GM23338 (cell line): ENCODE measurements at regions not wholly inside any gene's neighbourhood (a gene's known extent, or its start where the extent isn't known, plus 50 kb on each side); places are given as distances from the start of the nearest gene placed in this dataset.

Experiments
- ATAC-seq: fragments of 200-7000 bp; cut with Tn5 transposase; 3 replicates; pipeline ENCODE4 v1.9.1; 2020
- DNase-seq: peaks from one replicate; pipeline ENCODE4 v3.0.0-alpha.2; 2015; ENCODE audit warnings: low spot score
- H2AFZ ChIP-seq: fragments of 200-600 bp; sonication (generic); 2 replicates; pipeline ENCODE4 v1.8.0; 2016; ENCODE audit warnings: antibody characterized with exemption, mild to moderate bottlenecking, moderate library complexity
- H3F3A ChIP-seq: fragments of 200-600 bp; sonication (generic); replicated peaks from 2 replicates; pipeline ENCODE4 v1.8.0; 2017; ENCODE audit warnings: antibody characterized with exemption, mixed run types, low read depth
- H3K27ac ChIP-seq: fragments of 200-600 bp; sonication (generic); 2 replicates; pipeline ENCODE4 v1.6.1; 2016; ENCODE audit warnings: low read depth
- H3K27me3 ChIP-seq: fragments of 200-600 bp; sonication (generic); 2 replicates; pipeline ENCODE4 v1.8.0; 2016; ENCODE audit warnings: mild to moderate bottlenecking, mixed run types, moderate library complexity; ENCODE audit not compliant: insufficient read depth
- H3K36me3 ChIP-seq: fragments of 200-600 bp; sonication (generic); 2 replicates; pipeline ENCODE4 v1.8.0; 2016; ENCODE audit warnings: mild to moderate bottlenecking; ENCODE audit not compliant: insufficient read depth
- H3K4me1 ChIP-seq: fragments of 200-600 bp; sonication (generic); 2 replicates; pipeline ENCODE4 v1.8.0; 2016; ENCODE audit warnings: mild to moderate bottlenecking, moderate library complexity; ENCODE audit not compliant: insufficient read depth
- H3K4me2 ChIP-seq: fragments of 200-600 bp; sonication (generic); 2 replicates; pipeline ENCODE4 v1.7.1; 2017; ENCODE audit warnings: mixed run types
- H3K4me3 ChIP-seq: fragments of 200-600 bp; sonication (generic); 2 replicates; pipeline ENCODE4 v1.6.1; 2016; ENCODE audit warnings: mixed run types
- H3K79me2 ChIP-seq: fragments of 200-600 bp; sonication (generic); replicated peaks from 2 replicates; pipeline ENCODE4 v1.8.0; 2017; ENCODE audit warnings: mild to moderate bottlenecking; ENCODE audit not compliant: insufficient read depth
- H3K9me2 ChIP-seq: fragments of 200-600 bp; sonication (generic); 2 replicates; pipeline ENCODE4 v1.8.0; 2017; ENCODE audit not compliant: insufficient read depth
- H4K20me1 ChIP-seq: fragments of 200-600 bp; sonication (generic); replicated peaks from 2 replicates; pipeline ENCODE4 v1.8.0; 2017; ENCODE audit warnings: mild to moderate bottlenecking; ENCODE audit not compliant: insufficient read depth
- H3K27ac Mint-ChIP-seq: 2 replicates; pipeline ENCODE4 v1.8.0; 2020; ENCODE audit warnings: inconsistent platforms, mild to moderate bottlenecking, moderate library complexity, mixed read lengths
- H3K27me3 Mint-ChIP-seq: 3 replicates; pipeline ENCODE4 v1.8.0; 2022; ENCODE audit warnings: low read depth, mild to moderate bottlenecking, moderate library complexity, mixed read lengths, inconsistent platforms; ENCODE audit not compliant: insufficient read depth, poor library complexity
- H3K36me3 Mint-ChIP-seq: 3 replicates; pipeline ENCODE4 v1.8.0; 2021; ENCODE audit warnings: low read depth, mild to moderate bottlenecking, inconsistent platforms, moderate library complexity, mixed read lengths
- H3K4me1 Mint-ChIP-seq: 3 replicates; pipeline ENCODE4 v1.8.0; 2020; ENCODE audit warnings: mild to moderate bottlenecking, inconsistent platforms, mixed read lengths
- H3K4me3 Mint-ChIP-seq: 3 replicates; pipeline ENCODE4 v1.8.0; 2021; ENCODE audit warnings: moderate library complexity, mild to moderate bottlenecking, inconsistent platforms, mixed read lengths
- H3K9me3 Mint-ChIP-seq: 3 replicates; pipeline ENCODE4 v1.8.0; 2020; ENCODE audit warnings: moderate library complexity, mild to moderate bottlenecking, inconsistent platforms, mixed read lengths
- CREB1 ChIP-seq: fragments of 250-450 bp; sonication (Bioruptor Pico); IDR thresholded peaks from 2 replicates; pipeline ENCODE4 v1.5.0; 2020; ENCODE audit warnings: low read depth, mild to moderate bottlenecking, moderate library complexity
- EZH2 ChIP-seq: fragments of 200-600 bp; sonication (generic); IDR thresholded peaks from one replicate; pipeline ENCODE4 v1.8.0; 2017; ENCODE audit warnings: antibody characterized with exemption, mild to moderate bottlenecking, low read depth; ENCODE audit not compliant: unreplicated experiment
- EZH2phosphoT487 ChIP-seq: fragments of 200-600 bp; sonication (generic); IDR thresholded peaks from one replicate; pipeline ENCODE4 v1.8.1; 2018; ENCODE audit warnings: antibody characterized with exemption; ENCODE audit not compliant: unreplicated experiment
- NANOG ChIP-seq: IDR thresholded peaks from 2 replicates; pipeline ENCODE4 v1.6.1; 2016; ENCODE audit warnings: antibody characterized with exemption, borderline replicate concordance
- POLR2AphosphoS5 ChIP-seq: IDR thresholded peaks from 2 replicates; pipeline ENCODE4 v1.6.1; 2016; ENCODE audit warnings: antibody characterized with exemption, low read depth
- STAT1 ChIP-seq: IDR thresholded peaks from one replicate; pipeline ENCODE4 v1.6.1; 2016; ENCODE audit warnings: antibody characterized with exemption; ENCODE audit not compliant: unreplicated experiment
- ZNF114 ChIP-seq: fragments of 250-450 bp; sonication (Bioruptor Pico); IDR thresholded peaks from 2 replicates; pipeline ENCODE4 v1.5.0; 2020; ENCODE audit warnings: mild to moderate bottlenecking, moderate library complexity
- ZNF331 ChIP-seq: fragments of 250-450 bp; sonication (Bioruptor Pico); IDR thresholded peaks from 2 replicates; pipeline ENCODE4 v1.5.0; 2020; ENCODE audit warnings: low read depth, mild to moderate bottlenecking, moderate library complexity
- TF ChIP-seq, protein P1 (sequence below), 2 experiments: fragments of 200-600 bp in 1 of 2; sonication (generic) in 1 of 2; conservative IDR thresholded peaks; 2 replicates each; pipeline versions ENCODE4 v1.5.1 to v1.6.1; 2016 to 2017; ENCODE audit warnings: antibody characterized with exemption in 2 of 2, low read depth in 2 of 2, mild to moderate bottlenecking in 2 of 2, moderate library complexity in 1 of 2
- TF ChIP-seq, protein P2 (sequence below): IDR thresholded peaks from 2 replicates; pipeline ENCODE4 v1.6.1; 2016; ENCODE audit warnings: antibody characterized with exemption
- TF ChIP-seq, protein P3 (sequence below): IDR thresholded peaks from one replicate; pipeline ENCODE4 v1.6.1; 2018; ENCODE audit warnings: antibody characterized with exemption; ENCODE audit not compliant: unreplicated experiment

DNA sequence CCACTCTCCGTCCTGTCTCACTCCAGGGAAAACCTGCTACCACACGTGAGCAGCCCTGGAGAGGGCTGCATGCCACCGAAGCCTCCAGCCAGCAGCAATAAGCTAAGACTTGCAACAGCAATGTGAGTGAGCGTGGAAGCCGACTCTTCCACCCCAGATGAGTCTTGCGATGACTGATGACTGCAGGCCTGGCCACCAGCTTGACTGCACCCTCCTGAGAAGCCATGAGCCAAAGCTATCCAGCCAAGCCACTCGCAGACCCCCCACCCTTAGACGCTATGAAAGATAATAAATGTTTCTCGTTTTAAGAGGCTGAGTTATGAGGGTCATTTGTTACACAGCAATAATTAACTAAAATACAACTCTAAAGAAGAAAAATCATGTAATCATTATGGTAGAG is 118.6 kb upstream of the GALNT2 start:
- Mint-ChIP-seq H3K27me3 (peaks cover 3% of the 10 kb centered on the region), H3K9me3 (no peaks in the 10 kb centered on the region; the same call in 2 of the 3 replicates), H3K36me3 (no peaks in the 10 kb centered on the region), H3K4me3 (no peak overlapping the region), H3K27ac (no peak overlapping the region), H3K4me1 (no peaks in the 10 kb centered on the region)
- no peaks in the 10 kb centered on the region for H3K4me1 ChIP-seq
- no peaks in the 10 kb centered on the region for H3K79me2 ChIP-seq
- H3K4me3 ChIP-seq = no peak overlapping the region
- no peaks in the 10 kb centered on the region for H3F3A ChIP-seq
- no peaks in the 10 kb centered on the region for H3K27me3 ChIP-seq
- no peak overlapping the region for H3K4me2 ChIP-seq
- no peaks in the 10 kb centered on the region for H3K9me2 ChIP-seq
- no peaks in the 10 kb centered on the region for H3K36me3 ChIP-seq
- no peak overlapping the region for H3K27ac ChIP-seq
- no peaks in the 10 kb centered on the region for H4K20me1 ChIP-seq
- no peak for ATAC-seq
- DNase-seq = no peak
- no peak overlapping the region for H2AFZ ChIP-seq
- no peak for TF ChIP-seq NANOG
- TF ChIP-seq, protein P1, sequence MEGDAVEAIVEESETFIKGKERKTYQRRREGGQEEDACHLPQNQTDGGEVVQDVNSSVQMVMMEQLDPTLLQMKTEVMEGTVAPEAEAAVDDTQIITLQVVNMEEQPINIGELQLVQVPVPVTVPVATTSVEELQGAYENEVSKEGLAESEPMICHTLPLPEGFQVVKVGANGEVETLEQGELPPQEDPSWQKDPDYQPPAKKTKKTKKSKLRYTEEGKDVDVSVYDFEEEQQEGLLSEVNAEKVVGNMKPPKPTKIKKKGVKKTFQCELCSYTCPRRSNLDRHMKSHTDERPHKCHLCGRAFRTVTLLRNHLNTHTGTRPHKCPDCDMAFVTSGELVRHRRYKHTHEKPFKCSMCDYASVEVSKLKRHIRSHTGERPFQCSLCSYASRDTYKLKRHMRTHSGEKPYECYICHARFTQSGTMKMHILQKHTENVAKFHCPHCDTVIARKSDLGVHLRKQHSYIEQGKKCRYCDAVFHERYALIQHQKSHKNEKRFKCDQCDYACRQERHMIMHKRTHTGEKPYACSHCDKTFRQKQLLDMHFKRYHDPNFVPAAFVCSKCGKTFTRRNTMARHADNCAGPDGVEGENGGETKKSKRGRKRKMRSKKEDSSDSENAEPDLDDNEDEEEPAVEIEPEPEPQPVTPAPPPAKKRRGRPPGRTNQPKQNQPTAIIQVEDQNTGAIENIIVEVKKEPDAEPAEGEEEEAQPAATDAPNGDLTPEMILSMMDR (conservative IDR thresholded peaks at IDR 0.05; ENCODE audit: low read depth in 2 of 2) = no peak
- TF ChIP-seq POLR2AphosphoS5 = no peak
- TF ChIP-seq, protein P2, sequence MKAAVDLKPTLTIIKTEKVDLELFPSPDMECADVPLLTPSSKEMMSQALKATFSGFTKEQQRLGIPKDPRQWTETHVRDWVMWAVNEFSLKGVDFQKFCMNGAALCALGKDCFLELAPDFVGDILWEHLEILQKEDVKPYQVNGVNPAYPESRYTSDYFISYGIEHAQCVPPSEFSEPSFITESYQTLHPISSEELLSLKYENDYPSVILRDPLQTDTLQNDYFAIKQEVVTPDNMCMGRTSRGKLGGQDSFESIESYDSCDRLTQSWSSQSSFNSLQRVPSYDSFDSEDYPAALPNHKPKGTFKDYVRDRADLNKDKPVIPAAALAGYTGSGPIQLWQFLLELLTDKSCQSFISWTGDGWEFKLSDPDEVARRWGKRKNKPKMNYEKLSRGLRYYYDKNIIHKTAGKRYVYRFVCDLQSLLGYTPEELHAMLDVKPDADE = no peak

DNA sequence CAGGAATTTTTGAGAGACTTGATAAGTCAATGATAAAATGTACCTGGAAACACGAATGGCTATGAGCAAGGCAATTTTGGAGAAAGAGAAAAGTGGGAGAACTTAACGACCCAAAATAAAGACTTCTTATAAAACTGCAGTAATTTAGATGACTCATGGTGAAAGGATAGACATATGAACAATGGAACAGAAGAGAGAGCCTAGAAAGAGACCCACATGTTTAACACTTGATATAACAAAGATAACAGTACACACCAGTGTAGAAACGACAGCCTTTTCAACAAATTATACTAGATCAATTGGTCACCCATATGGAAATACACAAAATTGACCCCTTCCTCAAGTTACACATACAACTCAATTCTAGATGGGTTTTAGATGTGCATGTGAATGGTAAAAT is 117.5 kb upstream of the GALNT2 start:
- H3K4me1 ChIP-seq = no peaks in the 10 kb centered on the region
- H3K27me3 ChIP-seq = no peaks in the 10 kb centered on the region
- peaks cover 3% of the 10 kb centered on the region for H3K27me3 Mint-ChIP-seq
- ATAC-seq (no peak), DNase-seq (no peak)
- H2AFZ ChIP-seq = no peak overlapping the region
- H3K4me3 Mint-ChIP-seq = no peak overlapping the region
- H3K4me2 ChIP-seq = no peak overlapping the region
- no peak overlapping the region for H3K4me3 ChIP-seq
- H3K36me3 Mint-ChIP-seq = no peaks in the 10 kb centered on the region
- H4K20me1 ChIP-seq = no peaks in the 10 kb centered on the region
- H3K9me3 Mint-ChIP-seq = no peaks in the 10 kb centered on the region
- no peaks in the 10 kb centered on the region for H3F3A ChIP-seq
- H3K27ac Mint-ChIP-seq = no peak overlapping the region
- no peak overlapping the region for H3K27ac ChIP-seq
- no peaks in the 10 kb centered on the region for H3K4me1 Mint-ChIP-seq
- H3K36me3 ChIP-seq = no peaks in the 10 kb centered on the region
- no peaks in the 10 kb centered on the region for H3K79me2 ChIP-seq
- no peaks in the 10 kb centered on the region for H3K9me2 ChIP-seq
- no peak for TF ChIP-seq CREB1
- no peak for TF ChIP-seq ZNF114 (CRISPR knock-in tag)
- no peak for TF ChIP-seq POLR2AphosphoS5
- TF ChIP-seq ZNF331 (CRISPR knock-in tag) = no peak
- no peak for TF ChIP-seq NANOG
- no peak for TF ChIP-seq STAT1
- no peak for TF ChIP-seq EZH2phosphoT487
- TF ChIP-seq, protein P3, sequence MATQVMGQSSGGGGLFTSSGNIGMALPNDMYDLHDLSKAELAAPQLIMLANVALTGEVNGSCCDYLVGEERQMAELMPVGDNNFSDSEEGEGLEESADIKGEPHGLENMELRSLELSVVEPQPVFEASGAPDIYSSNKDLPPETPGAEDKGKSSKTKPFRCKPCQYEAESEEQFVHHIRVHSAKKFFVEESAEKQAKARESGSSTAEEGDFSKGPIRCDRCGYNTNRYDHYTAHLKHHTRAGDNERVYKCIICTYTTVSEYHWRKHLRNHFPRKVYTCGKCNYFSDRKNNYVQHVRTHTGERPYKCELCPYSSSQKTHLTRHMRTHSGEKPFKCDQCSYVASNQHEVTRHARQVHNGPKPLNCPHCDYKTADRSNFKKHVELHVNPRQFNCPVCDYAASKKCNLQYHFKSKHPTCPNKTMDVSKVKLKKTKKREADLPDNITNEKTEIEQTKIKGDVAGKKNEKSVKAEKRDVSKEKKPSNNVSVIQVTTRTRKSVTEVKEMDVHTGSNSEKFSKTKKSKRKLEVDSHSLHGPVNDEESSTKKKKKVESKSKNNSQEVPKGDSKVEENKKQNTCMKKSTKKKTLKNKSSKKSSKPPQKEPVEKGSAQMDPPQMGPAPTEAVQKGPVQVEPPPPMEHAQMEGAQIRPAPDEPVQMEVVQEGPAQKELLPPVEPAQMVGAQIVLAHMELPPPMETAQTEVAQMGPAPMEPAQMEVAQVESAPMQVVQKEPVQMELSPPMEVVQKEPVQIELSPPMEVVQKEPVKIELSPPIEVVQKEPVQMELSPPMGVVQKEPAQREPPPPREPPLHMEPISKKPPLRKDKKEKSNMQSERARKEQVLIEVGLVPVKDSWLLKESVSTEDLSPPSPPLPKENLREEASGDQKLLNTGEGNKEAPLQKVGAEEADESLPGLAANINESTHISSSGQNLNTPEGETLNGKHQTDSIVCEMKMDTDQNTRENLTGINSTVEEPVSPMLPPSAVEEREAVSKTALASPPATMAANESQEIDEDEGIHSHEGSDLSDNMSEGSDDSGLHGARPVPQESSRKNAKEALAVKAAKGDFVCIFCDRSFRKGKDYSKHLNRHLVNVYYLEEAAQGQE = no peak
- no peak for TF ChIP-seq EZH2
